Stomach (tissue), 4 donors: ENCODE measurements at regions not wholly inside any gene's neighbourhood (a gene's known extent, or its start where the extent isn't known, plus 50 kb on each side); places are given as distances from the start of the nearest gene placed in this dataset.

Experiments used
- CTCF ChIP-seq, 7 experiments: fragments of 450-650 bp in 4 of 7; fragments of 200-600 bp in 3 of 7; sonication (generic) in 3 of 7; IDR thresholded peaks; one replicate each; pipeline ENCODE4 v1.5.1; 2016 to 2019; ENCODE audit warnings: antibody characterized with exemption in 7 of 7, control low read depth in 2 of 7, mild to moderate bottlenecking in 1 of 7
- EP300 ChIP-seq: sonication (generic); formaldehyde crosslinking; IDR thresholded peaks from one replicate; pipeline ENCODE4 v1.6.1; 2017; ENCODE audit warnings: antibody characterized with exemption
- POLR2A ChIP-seq, 4 donors: fragments of 450-650 bp; IDR thresholded peaks; one replicate each; pipeline ENCODE4 v1.6.1; 2016; ENCODE audit warnings: antibody characterized with exemption in 4 of 4, control low read depth in 2 of 4, mild to moderate bottlenecking in 1 of 4, moderate library complexity in 1 of 4
- POLR2AphosphoS5 ChIP-seq, 3 donors: sonication (generic); formaldehyde crosslinking; IDR thresholded peaks; one replicate each; pipeline ENCODE4 v1.6.1; 2016; ENCODE audit warnings: antibody characterized with exemption in 3 of 3

GRCh38 chr12:28059668-28060067, 87.1 kb upstream of the PTHLH start:
- TF ChIP-seq CTCF (IDR thresholded peaks at IDR 0.05), result no peak
- no peak for TF ChIP-seq POLR2A (IDR thresholded peaks at IDR 0.05)
- no peak for TF ChIP-seq POLR2AphosphoS5 (IDR thresholded peaks at IDR 0.05)
- no peak for TF ChIP-seq EP300
